ENCODE measurements at regions not wholly inside any gene's neighbourhood (a gene's known extent, or its start where the extent isn't known, plus 50 kb on each side); places are given as distances from the start of the nearest gene placed in this dataset.
"Not testable (repeated sequence)": the region's sequence is repeated elsewhere in the genome, so short reads cannot be mapped to it uniquely, and the experiment has no call there.

DNA sequence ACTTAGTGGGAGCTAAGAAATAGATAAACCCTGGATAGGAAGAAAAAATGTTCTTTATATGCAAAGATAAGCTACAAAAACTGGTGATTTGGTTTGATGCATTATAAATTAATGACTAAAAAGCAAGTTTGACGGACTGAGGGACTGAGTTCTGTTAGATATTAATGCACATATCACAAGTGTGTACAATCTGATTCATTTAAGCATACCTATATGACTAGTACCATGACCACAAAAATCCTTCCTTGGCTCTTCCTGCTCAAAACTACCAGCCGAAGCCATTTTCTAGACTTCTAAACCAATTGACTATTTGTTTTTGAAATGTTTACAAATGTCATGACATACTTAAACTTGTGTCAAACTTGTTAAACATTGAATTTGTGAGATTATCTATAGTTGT, 374.5 kb upstream of the MON1B start:
- DNase-seq (ENCODE audit: low read depth), result no peak

DNA sequence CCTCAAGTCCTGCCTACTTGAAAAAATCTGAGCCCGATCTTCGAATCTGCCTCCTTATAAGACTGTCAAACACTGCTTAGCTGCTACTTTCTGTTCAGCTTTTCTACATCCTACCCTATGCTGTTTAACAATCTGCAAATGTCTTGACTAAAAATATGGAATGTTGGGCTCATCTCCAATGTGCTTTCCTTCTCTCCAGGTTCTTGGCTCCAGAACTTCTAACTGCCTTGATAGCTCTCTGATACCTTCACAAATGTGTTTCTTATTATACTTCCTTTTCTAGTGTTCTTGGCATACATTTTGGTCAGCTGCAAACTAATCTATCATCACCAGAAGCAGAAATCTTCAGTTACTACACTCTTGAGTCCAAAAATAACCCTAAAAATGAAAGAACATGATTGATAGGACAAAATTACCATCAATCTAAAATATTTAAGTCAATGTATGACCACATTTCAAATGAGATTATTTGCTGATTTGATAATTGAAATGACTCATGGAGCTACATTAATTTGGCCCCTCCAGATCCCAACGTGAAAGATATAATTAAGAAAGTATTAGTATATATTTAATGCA, 372.3 kb upstream of the MON1B start:
- no peak for DNase-seq (ENCODE audit: low read depth)

DNA sequence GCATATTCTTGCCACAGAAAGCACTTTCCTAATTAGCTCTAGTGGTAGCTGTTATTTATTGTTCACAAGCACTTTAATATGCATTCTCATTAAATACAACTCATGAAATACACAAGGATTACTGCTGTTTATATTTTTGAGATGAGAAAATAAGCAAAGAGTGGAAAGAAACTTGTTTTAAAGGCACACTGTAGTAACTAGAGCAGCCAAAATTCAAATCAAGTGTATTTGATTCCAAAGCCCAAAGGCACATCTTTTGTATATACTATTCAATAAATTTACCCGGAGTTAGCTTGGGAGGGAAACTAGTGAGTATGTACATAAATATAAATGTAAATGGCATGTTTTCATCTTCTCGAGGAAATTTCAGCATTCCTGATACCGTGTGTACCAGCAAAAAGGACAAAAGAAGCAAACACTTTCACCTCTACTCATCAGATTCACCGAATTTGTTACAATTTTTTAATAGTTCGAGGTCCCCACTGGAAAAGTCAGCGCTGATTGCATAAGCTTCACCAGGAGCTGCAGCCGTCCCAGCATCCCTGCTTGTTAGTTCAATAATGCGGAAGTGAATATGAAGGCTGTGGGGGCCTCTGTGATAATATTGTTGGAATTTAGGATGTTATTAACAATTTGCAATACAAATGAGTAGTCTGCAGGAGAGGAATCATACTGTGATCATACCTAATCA, 371.6 kb upstream of the MON1B start:
- no peak for DNase-seq (ENCODE audit: low read depth)

DNA sequence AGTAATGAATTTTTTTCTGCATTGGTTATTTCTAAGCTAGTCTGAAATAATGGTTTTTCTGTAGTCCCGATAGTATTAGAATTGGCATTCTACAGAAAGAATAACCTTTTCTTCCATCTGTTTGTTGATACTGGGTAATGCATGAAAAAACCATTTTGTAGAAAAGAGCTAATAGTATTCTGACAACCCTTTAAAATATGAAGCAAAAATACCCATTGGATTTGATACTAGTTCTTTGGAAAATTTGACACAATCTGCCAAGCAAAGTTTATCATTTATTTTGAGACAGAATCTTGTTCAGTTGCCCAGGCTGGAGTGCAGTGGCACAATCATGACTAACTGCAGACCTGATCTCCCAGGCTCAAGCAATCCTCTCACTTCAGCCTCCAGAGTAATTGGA, 366.8 kb upstream of the MON1B start:
- DNase-seq (ENCODE audit: low read depth), result no peak

DNA sequence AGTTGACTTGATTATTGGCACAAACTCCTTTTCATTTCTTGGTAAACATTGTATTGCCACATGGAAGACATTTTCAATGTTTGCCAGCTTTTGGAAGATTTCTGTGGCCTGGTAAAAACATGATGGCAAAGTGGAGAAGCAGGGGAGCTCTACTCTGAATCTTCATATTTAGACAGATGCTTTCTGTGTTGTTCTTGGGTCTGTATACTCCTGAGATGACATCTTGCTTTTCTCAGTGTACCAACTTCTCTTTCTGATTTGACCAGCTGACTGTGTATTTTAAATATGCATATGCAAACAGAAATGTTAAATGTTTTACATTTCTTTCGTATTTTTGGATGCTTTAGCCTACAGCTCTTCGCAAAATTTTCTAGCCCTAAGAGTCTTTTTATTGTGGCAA, 366.2 kb upstream of the MON1B start:
- DNase-seq (ENCODE audit: low read depth), result no peak

DNA sequence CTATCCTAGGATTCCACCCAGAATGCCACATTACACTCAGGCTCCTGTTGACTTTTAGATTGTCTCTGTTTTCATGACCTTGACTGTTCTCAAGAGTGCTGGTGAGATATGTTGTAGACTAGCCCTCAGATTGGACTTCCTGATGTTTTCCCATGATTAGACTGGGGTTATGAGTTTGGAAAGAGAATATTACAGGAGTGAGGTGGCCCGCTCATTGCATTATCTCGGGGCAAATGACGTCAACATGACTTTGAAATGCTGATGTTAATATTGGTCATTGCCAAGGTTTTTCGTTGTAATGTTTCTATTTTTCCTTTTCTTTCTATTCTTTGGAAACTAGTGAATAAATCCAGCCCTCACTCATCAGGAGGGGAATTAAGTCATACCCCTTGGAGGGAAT, 355.7 kb upstream of the MON1B start:
- no peak for DNase-seq (ENCODE audit: low read depth)

DNA sequence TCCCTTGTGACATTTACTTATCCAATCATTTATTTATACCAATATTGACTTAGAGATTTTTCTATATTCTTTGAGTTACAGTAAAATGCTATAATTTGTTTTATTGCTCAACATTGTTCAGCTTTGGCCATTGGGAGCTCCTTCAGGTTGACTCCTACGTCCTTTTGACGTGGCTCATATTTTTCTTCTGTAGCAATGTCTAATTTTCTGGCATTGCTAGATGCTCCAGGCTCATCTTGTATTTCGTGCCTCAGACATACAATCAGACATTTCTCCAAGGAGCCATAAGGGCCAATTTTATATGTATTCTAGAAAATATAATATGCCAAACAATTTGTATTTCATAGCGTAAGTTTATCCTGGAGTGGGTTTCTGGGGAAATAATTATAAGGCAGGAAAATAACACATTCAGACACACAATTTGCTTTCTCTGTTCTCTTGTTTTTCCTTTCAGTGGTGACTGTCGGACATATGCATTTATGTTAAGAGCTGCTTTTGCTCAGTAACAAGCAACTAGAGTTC, 355.1 kb upstream of the MON1B start:
- no peak for DNase-seq (ENCODE audit: low read depth)

DNA sequence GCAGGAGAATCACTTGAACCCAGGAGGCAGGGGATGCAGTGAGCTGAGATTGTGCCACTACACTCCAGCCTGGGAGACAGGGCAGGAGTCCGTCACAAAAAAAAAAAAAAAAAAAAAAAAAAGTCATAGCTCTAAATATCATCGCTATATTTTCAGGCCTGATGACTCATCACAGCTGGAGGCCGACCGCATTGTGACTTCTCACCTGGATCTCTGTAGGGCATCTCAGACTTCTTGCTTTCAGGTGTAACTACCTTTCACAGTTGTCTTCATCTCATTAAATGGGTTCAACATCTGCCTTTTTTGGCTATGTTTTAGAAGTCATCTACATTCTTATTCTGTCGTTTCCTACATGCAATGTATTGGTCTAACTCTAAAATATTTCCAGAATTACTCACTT, 353.1 kb upstream of the MON1B start:
- DNase-seq (ENCODE audit: low read depth), result no peak

DNA sequence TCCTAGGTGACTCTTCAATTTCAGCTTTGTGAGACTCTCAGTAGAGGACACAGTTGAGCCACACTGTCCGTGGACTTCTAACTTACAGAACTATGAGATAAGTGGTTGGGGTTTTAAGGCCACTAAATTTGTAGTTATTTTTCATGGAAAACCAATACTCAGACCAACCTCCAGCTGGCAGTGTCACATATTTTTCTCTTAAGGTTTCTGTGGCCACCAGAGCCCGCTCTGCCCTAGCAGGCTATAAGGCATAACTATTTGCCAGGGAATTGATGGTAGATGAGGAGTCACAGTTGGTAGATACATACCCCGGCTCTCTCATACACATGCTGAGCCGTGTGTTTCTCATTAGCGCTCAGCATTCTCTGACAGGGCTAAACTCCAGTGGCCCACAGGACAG, 336.8 kb upstream of the MON1B start:
- DNase-seq (ENCODE audit: low read depth), result no peak

DNA sequence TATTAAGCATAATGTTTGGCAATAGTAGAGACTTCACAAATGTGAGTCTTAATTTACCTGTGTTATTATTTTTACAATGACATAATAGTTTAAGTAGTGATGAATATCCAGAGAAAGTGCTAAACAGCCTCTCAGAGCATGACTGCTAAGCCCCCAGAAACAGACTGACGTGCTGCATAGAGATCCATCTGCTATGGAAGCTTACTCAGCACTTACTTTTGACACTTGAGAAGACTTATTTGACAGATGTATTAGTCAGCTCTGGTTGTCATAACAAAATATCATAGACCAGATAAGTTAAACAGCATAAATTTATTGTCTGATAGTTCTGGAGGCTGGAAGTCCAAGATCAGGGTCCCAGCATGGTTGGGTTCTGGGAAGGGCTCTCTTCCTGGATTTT, 334.9 kb upstream of the MON1B start:
- no peak for DNase-seq (ENCODE audit: low read depth)

DNA sequence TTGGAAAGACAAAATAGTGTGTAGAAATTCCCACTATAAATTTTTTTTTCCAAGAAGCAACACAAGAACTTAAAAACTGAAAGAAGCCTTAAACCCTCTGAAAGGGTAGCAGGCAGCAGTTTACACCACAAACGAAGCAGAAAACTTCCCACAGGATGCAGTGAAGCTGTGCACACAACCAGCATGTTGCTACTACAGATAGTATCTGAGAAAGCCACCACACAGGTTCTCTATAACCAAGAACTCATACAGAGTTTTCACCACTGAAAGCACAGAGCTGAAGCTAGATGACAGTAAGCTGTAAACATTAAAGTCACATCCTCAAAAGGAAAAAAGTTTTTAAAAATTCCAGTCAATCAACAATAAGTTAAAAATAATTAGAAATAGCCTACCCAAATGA, 333.6 kb upstream of the MON1B start:
- DNase-seq (ENCODE audit: low read depth), result no peak

DNA sequence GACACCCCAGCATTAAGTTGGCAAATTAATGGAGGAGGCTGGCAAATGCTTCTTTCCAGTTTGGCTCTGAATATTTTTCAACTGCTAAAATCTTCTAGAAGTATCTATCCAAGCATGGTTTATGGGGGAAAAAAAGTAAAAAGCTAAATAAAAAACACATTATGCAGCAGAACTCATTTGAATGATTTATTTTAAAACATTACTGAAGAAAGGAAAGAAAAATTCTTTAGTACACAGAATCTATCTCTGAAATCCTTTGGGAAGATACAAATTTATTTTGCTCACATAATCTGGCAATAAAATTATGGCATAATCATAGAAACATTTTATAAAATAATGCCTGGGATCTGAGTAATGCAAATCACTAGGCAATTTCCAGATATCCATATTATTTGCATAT, 328.1 kb upstream of the MON1B start:
- DNase-seq (ENCODE audit: low read depth), result no peak

DNA sequence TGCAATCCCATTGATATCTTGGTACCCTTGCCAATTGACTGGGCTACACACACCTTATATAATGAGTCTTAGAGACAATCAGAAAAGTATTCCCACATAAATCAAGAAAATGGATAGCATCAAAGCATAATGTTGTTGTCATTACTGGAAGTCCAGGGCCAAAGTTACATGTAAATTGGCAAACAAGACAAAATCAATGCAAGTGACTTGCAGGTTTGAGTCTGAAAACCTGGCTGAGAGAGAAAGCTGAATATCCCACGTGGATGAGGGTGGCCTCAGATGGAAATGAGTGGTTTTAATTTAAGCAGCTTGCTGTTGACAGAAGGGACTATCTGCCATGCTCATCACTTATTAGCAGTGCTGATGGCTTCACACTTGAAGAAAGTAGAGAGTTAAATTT, 324.0 kb upstream of the MON1B start:
- no peak for DNase-seq (ENCODE audit: low read depth)

DNA sequence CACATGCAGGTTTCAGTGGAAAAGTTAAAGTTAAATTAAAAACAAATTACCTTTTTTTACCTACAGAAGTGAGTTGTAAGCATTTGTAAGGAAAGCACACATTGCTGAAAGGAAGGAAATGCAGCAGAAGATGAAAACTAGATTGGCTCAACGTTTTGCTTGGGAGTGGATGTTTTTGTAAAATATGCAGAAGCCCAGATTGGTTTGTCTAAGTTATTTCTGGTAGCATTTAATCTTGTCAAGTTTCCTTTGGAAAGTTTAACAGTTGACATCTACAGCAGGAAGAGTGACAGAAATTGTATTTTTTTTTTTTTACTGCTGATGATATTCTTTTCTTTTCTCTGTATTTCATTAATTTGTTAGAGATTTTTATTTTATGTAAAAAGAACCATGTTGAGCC, 315.1 kb upstream of the MON1B start:
- DNase-seq (ENCODE audit: low read depth), result no peak

DNA sequence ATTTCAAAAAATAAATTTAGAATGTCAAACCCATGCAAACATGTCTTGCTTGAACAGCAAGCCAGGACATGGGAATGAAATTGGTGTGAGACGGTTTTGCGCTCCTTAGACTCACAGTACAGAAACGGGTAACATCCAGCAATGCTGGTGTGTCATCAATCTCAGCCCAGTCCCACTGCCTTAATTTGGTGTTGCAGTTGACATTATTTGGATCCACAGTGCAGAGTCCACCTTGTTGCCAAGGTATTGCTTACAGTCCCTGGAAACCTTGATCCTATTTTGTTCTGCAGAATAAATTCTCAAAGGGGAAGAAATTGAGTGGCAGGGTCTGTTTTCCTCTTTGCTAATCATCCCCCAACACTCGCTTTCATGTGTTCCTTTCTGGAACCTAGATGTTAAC, 311.6 kb upstream of the MON1B start:
- no peak for DNase-seq (ENCODE audit: low read depth)

DNA sequence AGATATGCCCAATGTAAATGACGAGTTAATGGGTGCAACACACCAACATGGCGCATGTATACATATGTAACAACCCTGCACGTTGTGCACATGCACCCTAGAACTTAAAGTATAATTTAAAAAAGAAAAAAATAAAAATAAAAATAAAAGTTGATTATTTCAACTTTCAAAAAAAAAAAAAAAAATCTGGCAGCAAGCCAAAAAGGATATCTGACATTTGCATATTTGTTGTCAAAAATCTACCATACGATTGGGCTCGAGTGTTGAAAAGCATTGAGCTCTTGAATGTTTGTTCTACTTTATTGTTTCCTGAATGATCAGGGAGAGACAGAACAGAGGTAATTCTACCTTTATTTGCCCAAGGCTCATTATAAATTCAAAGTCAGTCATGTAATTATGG, 310.5 kb upstream of the MON1B start:
- not testable (repeated sequence) for DNase-seq (ENCODE audit: low read depth)

DNA sequence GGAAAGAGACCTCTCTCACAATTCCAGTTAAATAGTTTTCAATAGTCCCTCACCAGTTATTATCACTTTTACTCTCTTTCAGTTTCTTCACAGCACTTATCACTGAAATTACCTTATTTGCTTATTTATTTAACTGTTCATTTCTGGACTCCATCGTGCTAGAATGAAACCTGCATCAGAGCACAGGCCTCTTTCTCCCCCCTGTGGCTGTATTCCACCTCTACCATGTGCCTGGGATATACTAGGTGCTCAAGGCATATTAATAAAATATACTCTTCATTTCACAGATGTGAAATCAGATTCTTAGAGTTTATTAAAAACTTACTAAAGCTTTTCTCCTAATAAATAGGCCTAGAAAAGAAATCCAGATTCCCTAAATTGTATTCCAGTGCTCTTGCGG, 308.9 kb upstream of the MON1B start:
- no peak for DNase-seq (ENCODE audit: low read depth)

DNA sequence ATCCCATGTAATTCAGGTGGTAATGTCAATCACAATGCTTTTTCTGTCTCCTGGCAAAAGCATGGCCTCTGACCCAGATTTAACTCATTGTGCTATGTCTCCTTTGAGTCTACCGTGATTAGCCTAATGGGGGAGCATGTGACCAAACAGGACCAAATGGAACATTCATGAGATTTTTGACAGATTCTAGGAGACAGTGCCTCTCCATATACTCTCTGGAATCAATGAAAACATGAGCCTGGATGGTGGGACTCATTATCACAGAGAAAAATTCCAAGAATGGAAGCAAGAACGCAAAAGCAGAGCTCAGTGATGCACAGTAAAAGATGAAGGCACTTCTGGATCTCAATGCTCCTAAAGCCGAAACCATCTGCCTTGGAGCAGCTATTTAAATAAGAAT, 307.9 kb upstream of the MON1B start:
- DNase-seq (ENCODE audit: low read depth), result no peak

DNA sequence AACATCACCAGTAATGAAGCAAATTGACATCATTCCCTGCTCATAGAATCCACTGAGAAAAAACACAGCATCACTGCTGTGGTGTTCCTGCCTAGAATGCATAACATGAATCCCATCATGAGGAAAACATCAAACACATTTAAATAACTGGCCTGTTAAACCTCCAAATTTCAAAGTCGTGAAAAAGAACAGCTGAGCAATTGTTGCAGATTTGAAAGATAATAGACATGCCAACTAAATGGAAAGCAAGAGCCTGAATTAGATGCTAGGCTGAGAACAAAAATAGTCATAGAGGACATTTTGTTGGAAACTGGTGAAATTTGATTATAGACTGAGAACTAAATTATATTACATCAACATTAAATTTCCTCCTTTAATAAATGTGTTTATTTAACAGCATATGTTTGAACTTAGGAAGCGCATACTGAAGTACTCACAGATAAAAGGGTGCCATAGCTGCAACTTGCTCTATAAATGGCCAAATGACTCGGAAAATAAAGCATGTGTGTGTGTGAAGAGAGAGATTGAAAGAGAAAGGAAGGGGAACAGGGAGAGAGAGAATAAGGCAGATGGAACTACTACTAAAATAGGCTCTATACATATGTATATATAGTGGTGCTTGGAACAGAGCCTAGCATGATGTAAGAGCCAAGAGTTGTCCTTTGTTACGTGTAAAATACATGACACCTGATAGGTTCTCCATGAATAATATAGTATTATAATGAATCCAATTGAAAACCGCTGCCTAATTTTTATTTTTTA, 305.0 kb upstream of the MON1B start:
- no peak for DNase-seq (ENCODE audit: low read depth)

DNA sequence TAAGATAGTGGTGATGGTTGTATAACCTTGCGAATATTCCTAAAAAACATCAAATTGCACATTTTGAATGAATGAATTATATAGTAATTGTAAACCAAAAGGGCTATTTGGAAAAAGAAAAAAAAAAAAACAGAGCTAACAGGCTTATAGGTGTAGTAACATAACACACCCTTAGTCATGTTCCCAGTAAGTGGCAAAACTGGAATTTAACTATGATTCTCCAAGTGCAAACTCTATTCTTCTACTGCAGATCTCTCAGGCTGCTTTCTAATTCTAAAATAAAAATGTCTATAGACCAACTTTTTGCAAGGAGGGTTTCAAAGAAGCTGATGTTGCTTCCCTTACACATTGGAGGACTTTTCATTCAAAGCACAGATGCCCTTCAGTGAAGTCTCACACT, 293.2 kb upstream of the MON1B start:
- DNase-seq (ENCODE audit: low read depth), result no peak

DNA sequence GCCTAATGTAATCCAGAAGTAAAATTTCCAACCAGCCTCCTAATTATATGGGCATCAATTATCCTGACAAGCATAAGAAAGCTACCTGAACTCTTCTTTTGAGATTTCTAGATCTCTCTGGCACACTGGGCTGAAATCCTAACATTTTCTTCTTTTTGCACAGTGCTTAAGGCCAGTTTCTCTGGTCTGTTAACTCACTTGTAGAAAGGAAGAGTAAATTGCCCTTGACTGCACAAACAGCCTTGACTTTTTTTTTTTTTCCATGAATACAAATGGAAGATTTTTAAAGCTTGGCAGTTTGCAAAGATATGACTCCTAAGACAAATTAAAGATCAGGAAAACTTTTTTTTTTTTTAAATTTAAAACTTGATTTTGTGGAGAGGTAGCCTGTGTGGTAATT, 291.2 kb upstream of the MON1B start:
- no peak for DNase-seq (ENCODE audit: low read depth)

DNA sequence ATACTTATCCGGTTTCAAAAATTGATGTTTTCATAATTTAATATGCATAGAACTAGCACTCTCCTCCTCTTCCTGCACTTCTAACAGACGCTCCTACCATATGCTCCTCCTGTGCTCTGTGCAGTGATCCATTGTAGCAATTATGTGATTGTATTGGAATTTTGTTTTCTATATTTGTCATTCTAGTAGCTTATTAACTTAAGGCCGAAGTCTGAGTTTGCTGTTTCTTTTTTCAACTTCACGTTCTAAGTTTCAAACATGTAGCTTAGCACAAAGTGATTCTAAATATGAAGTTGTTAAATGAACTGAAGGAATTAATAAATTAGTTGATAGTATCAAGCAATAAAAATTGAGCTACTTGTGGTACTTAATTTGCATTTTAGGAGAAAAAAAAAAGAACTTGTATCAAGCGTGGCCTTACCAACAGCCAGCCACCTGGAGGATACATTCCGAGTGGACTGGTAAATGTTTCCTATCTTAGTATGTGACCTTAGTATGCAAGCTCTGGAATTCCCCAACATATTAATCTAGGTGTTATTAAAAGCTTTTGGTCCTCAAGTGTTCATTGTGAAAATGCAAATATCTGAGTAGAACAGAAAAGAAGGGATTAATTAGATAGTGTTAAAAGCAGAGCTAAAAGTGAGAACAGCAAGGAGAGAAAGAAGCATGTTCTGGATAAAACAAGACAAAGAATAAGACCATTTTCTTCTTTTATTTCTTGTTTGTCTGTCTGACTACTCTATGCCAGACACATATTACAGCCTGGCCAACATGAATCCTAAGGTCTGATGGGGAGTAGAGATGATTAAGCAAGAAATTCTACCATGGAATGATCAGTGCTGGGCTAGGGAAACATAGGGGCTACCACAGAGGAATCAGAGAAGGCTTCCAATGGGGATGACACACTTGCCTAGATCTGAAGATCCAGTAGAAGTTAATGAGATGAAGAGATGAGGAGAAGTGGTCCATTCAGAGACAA, 290.4 kb upstream of the MON1B start:
- DNase-seq (ENCODE audit: low read depth), result no peak
